Vagina (tissue), 2 donors: ENCODE measurements at regions not wholly inside any gene's neighbourhood (a gene's known extent, or its start where the extent isn't known, plus 50 kb on each side); places are given as distances from the start of the nearest gene placed in this dataset.

ENCODE experiments used
- DNase-seq, 2 donors: peaks; one replicate each; pipeline ENCODE4 v3.0.0-alpha.2; 2017; ENCODE audit errors: extremely low spot score in 2 of 2
- H3K27ac ChIP-seq: fragments of 200-600 bp; sonication (generic); one replicate; pipeline ENCODE4 v1.5.1; 2019
- H3K27me3 ChIP-seq: fragments of 200-600 bp; sonication (generic); one replicate; pipeline ENCODE4 v1.5.1; 2019
- H3K36me3 ChIP-seq, 2 donors: fragments of 200-600 bp; sonication (generic); one replicate each; pipeline ENCODE4 v1.5.1; 2017 to 2019
- H3K4me1 ChIP-seq: fragments of 200-600 bp; sonication (generic); one replicate; pipeline ENCODE4 v1.5.1; 2019
- H3K4me3 ChIP-seq, 2 donors: fragments of 200-600 bp; sonication (generic); 1 replicate in 1 of 2; 2 replicates in 1 of 2; pipeline ENCODE4 v1.5.1; 2016 to 2019
- H3K9me3 ChIP-seq: fragments of 200-600 bp; sonication (generic); one replicate; pipeline ENCODE4 v1.5.1; 2019
- POLR2A ChIP-seq, 2 donors: fragments of 450-650 bp; IDR thresholded peaks; one replicate each; pipeline ENCODE4 v1.6.1; 2017; ENCODE audit warnings: antibody characterized with exemption in 2 of 2, mild to moderate bottlenecking in 2 of 2, moderate library complexity in 2 of 2
- POLR2AphosphoS5 ChIP-seq, 2 donors: sonication (generic); formaldehyde crosslinking; IDR thresholded peaks; one replicate each; pipeline ENCODE4 v1.9.0; 2017; ENCODE audit warnings: antibody characterized with exemption in 2 of 2, mild to moderate bottlenecking in 2 of 2, low read depth in 1 of 2; ENCODE audit not compliant: insufficient read depth in 1 of 2
- intact Hi-C: fragments of 100-400 bp; cut with DNase I; formaldehyde crosslinking; loops from one replicate; pipeline ENCODE4 v1.15.1; 2023
- TF ChIP-seq, protein P1 (sequence below), 3 experiments: fragments of 450-650 bp in 2 of 3; fragments of 200-600 bp in 1 of 3; sonication (generic) in 1 of 3; IDR thresholded peaks; one replicate each; pipeline ENCODE4 v1.5.1; 2017 to 2019; ENCODE audit warnings: antibody characterized with exemption in 3 of 3, mild to moderate bottlenecking in 2 of 3, moderate library complexity in 2 of 3

DNA sequence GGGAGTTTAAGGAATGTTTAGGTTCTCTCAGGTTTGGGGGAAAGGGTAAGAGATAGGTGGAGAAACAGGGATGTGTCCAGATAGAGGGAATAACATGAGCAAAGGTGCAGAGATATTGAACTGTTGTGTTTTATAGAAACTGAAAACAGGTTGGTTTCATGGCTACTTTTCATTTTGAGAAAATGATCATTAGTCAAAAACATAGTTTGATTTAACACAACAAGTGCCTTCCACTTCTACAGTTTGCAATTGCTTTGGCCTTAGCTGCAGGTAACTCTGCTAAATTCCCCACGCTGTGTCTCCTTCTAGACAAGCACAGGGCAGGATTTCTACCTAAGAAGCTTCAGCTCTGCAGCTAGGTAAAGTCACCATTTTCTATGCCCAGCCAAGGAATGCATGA, 124.9 kb downstream of the RGS2 start:
- no peak overlapping the region for H3K4me3 ChIP-seq
- DNase-seq: no peak
- H3K27me3 ChIP-seq: no peaks in the 10 kb centered on the region
- no peaks in the 10 kb centered on the region for H3K4me1 ChIP-seq
- no peaks in the 10 kb centered on the region for H3K9me3 ChIP-seq
- TF ChIP-seq, protein P1, sequence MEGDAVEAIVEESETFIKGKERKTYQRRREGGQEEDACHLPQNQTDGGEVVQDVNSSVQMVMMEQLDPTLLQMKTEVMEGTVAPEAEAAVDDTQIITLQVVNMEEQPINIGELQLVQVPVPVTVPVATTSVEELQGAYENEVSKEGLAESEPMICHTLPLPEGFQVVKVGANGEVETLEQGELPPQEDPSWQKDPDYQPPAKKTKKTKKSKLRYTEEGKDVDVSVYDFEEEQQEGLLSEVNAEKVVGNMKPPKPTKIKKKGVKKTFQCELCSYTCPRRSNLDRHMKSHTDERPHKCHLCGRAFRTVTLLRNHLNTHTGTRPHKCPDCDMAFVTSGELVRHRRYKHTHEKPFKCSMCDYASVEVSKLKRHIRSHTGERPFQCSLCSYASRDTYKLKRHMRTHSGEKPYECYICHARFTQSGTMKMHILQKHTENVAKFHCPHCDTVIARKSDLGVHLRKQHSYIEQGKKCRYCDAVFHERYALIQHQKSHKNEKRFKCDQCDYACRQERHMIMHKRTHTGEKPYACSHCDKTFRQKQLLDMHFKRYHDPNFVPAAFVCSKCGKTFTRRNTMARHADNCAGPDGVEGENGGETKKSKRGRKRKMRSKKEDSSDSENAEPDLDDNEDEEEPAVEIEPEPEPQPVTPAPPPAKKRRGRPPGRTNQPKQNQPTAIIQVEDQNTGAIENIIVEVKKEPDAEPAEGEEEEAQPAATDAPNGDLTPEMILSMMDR (IDR thresholded peaks at IDR 0.05): no peak
- TF ChIP-seq POLR2A (IDR thresholded peaks at IDR 0.05) (no peak), POLR2AphosphoS5 (IDR thresholded peaks at IDR 0.05; ENCODE audit: insufficient read depth in 1 of 2, low read depth in 1 of 2) (no peak)
- H3K36me3 ChIP-seq: no peaks in the 10 kb centered on the region
- no peak overlapping the region for H3K27ac ChIP-seq
- intact Hi-C loops: no loop called here

- Histone ChIP-seq H3K27me3 (no peaks in the 10 kb centered on the region), H3K4me3 (no peak overlapping the region), H3K9me3 (no peaks in the 10 kb centered on the region), H3K4me1 (no peaks in the 10 kb centered on the region), H3K27ac (no peak overlapping the region), H3K36me3 (no peaks in the 10 kb centered on the region)
- intact Hi-C loops: no loop called here
- TF ChIP-seq, protein P1 (IDR thresholded peaks at IDR 0.05): no peak
- no peak for TF ChIP-seq POLR2A (IDR thresholded peaks at IDR 0.05)
- DNase-seq: no peak
These were observed 122.7 kb downstream of the UCHL5 start for GRCh38 chr1:192936313-192937018.

DNA sequence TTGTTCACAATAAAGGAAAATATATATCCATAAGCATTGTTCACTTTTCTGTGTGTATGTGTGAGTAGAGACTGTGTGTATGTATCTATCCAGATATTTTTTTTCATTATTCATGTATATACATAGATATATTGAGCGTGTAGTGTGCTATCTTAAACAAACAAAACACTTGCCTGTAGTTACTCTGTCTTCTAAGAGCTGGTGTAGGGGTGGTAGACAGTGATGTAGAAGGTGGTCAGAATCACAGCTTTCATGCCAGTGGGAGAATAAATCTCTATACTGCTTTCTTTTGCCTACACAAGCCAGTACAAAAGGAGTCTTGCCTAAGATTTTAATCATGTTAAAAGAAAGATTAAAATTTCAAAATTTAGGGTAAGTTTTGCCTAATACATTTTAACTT, 122.0 kb downstream of the UCHL5 start:
- no peak for DNase-seq
- TF ChIP-seq POLR2AphosphoS5 (IDR thresholded peaks at IDR 0.05; ENCODE audit: insufficient read depth in 1 of 2, low read depth in 1 of 2): no peak
- TF ChIP-seq, protein P1 (IDR thresholded peaks at IDR 0.05): no peak
- no peak for TF ChIP-seq POLR2A (IDR thresholded peaks at IDR 0.05)
- intact Hi-C loops: no loop called here
- no peaks in the 10 kb centered on the region for H3K9me3 ChIP-seq
- H3K36me3 ChIP-seq: no peaks in the 10 kb centered on the region
- H3K4me1 ChIP-seq: no peaks in the 10 kb centered on the region
- H3K4me3 ChIP-seq: no peak overlapping the region
- H3K27me3 ChIP-seq: no peaks in the 10 kb centered on the region
- no peak overlapping the region for H3K27ac ChIP-seq

DNA sequence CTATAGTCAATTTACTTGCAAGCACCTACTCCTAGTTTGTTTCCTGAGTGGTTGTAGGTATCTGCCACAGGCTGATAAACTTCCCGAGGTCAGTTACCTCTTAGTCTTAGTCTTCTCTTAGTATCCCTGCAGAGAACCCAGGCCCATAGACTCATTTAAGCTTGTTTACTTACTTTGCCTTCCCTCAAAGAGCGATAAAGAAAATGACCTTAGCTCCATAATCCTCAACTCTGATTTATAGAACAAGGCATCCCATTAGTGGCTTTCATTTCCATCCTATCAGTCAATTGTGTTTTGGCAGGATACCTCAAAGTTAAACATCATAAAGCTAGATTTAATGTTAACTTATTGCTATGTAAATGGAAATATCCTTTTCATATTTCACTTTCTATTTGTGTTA, 119.7 kb downstream of the UCHL5 start:
- no peak for TF ChIP-seq POLR2AphosphoS5 (IDR thresholded peaks at IDR 0.05; ENCODE audit: insufficient read depth in 1 of 2, low read depth in 1 of 2)
- no peak for TF ChIP-seq POLR2A (IDR thresholded peaks at IDR 0.05)
- TF ChIP-seq, protein P1 (IDR thresholded peaks at IDR 0.05): no peak
- no peaks in the 10 kb centered on the region for H3K4me1 ChIP-seq
- H3K9me3 ChIP-seq: no peaks in the 10 kb centered on the region
- H3K27me3 ChIP-seq: no peaks in the 10 kb centered on the region
- intact Hi-C loops: no loop called here
- H3K27ac ChIP-seq: no peak overlapping the region
- H3K36me3 ChIP-seq: no peaks in the 10 kb centered on the region
- H3K4me3 ChIP-seq: no peak overlapping the region
- DNase-seq: no peak

GRCh38 chr1:192940658-192941057, 118.5 kb downstream of the UCHL5 start:
- TF ChIP-seq, protein P1 (IDR thresholded peaks at IDR 0.05): no peak
- no peak for TF ChIP-seq POLR2AphosphoS5 (IDR thresholded peaks at IDR 0.05; ENCODE audit: insufficient read depth in 1 of 2, low read depth in 1 of 2)
- no peak for TF ChIP-seq POLR2A (IDR thresholded peaks at IDR 0.05)
- intact Hi-C loops: no loop called here
- DNase-seq: no peak
- Histone ChIP-seq H3K36me3 (no peaks in the 10 kb centered on the region), H3K4me1 (no peaks in the 10 kb centered on the region), H3K4me3 (no peak overlapping the region), H3K27me3 (no peaks in the 10 kb centered on the region), H3K9me3 (no peaks in the 10 kb centered on the region), H3K27ac (no peak overlapping the region)
